Mammary epithelial cell (primary cell): ENCODE measurements at regions not wholly inside any gene's neighbourhood (a gene's known extent, or its start where the extent isn't known, plus 50 kb on each side); places are given as distances from the start of the nearest gene placed in this dataset.

Source experiments
- EZH2 ChIP-seq: IDR thresholded peaks from 2 replicates; pipeline ENCODE4 v1.6.1; 2012; ENCODE audit warnings: low read length, inconsistent platforms, borderline replicate concordance
- TF ChIP-seq, protein P1 (sequence below), 2 donors: IDR thresholded peaks in 1 of 2; conservative IDR thresholded peaks in 1 of 2; 2 replicates each; pipeline ENCODE4 v1.5.1; 2011 to 2012; ENCODE audit warnings: inconsistent platforms in 2 of 2, low read length in 2 of 2, mild to moderate bottlenecking in 2 of 2, control low read depth in 1 of 2, low read depth in 1 of 2; ENCODE audit not compliant: insufficient read depth in 1 of 2; ENCODE audit errors: extremely low read depth in 1 of 2

DNA sequence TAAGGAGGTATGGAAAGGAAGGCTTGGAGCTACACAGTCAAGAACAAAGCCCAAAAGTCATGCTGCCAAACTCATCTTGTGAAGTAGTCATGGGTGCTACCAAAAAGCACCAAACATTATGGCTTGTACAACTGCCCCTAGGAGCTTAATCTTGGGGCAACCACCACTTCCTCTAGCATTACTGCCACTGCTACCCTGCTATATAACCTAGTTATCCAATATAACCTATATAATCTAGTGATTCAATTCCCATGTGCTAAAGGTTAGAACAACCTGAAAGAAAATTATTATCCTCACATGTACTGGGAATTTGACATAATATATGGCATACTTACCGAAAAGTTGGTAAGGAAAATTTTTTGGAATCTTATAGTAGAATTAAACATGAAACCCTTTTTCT, 102.6 kb upstream of the RBBP8 start:
- TF ChIP-seq, protein P1, sequence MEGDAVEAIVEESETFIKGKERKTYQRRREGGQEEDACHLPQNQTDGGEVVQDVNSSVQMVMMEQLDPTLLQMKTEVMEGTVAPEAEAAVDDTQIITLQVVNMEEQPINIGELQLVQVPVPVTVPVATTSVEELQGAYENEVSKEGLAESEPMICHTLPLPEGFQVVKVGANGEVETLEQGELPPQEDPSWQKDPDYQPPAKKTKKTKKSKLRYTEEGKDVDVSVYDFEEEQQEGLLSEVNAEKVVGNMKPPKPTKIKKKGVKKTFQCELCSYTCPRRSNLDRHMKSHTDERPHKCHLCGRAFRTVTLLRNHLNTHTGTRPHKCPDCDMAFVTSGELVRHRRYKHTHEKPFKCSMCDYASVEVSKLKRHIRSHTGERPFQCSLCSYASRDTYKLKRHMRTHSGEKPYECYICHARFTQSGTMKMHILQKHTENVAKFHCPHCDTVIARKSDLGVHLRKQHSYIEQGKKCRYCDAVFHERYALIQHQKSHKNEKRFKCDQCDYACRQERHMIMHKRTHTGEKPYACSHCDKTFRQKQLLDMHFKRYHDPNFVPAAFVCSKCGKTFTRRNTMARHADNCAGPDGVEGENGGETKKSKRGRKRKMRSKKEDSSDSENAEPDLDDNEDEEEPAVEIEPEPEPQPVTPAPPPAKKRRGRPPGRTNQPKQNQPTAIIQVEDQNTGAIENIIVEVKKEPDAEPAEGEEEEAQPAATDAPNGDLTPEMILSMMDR (conservative IDR thresholded peaks at IDR 0.05 in 1 of 2, IDR thresholded peaks at IDR 0.05 in 1 of 2; ENCODE audit: extremely low read depth in 1 of 2, insufficient read depth in 1 of 2, low read depth in 1 of 2, low read length in 2 of 2) = no peak
- TF ChIP-seq EZH2 = no peak
